SK-N-MC (cell line): ENCODE measurements at regions not wholly inside any gene's neighbourhood (a gene's known extent, or its start where the extent isn't known, plus 50 kb on each side); places are given as distances from the start of the nearest gene placed in this dataset.

ENCODE experiments used
- EZH2 ChIP-seq: fragments of 200-600 bp; sonication (generic); IDR thresholded peaks from one replicate; pipeline ENCODE4 v1.6.1; 2017; ENCODE audit warnings: antibody characterized with exemption
- POLR2AphosphoS5 ChIP-seq: IDR thresholded peaks from 2 replicates; pipeline ENCODE4 v1.6.1; 2012; ENCODE audit warnings: mild to moderate bottlenecking, low read depth, low read length, borderline replicate concordance

- TF ChIP-seq EZH2 = no peak
- no peak for TF ChIP-seq POLR2AphosphoS5
Observed at GRCh38 chr2:160794926-160795325, 301.3 kb upstream of the RBMS1 start.
